22Rv1 (cell line): ENCODE measurements at regions not wholly inside any gene's neighbourhood (a gene's known extent, or its start where the extent isn't known, plus 50 kb on each side); places are given as distances from the start of the nearest gene placed in this dataset.

Experiments
- ZFX ChIP-seq: fragments of 450-650 bp; IDR thresholded peaks from 2 replicates; pipeline ENCODE4 v1.6.1; 2017; ENCODE audit warnings: antibody characterized with exemption, borderline replicate concordance
- TF ChIP-seq, protein P1 (sequence below): fragments of 450-650 bp; IDR thresholded peaks from 2 replicates; pipeline ENCODE4 v1.5.1; 2017; ENCODE audit warnings: mild to moderate bottlenecking

DNA sequence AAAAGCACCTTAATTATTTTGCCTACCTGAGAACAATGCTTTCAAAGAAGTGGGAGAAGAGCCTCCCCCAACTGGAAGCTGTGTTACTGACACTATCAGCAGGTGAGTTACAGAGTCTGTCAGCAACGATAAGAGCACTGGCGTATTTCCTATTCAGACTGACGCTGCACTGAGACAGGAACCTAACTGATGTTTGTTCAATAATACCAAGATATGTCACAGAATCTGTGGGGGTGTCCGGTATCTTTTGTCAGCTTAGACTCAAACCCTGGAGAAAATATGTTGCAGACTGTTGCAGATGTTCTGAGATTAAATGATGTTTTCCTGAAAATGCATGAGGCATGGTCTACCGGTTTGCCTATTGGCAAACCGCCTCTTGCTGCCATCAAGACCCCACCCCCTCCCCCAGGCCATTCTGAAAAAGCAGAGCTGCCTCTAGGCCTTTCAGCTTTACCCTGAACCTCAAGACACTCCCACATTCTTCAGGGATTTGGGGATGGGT lies 115.2 kb upstream of the KIT start:
- TF ChIP-seq, protein P1, sequence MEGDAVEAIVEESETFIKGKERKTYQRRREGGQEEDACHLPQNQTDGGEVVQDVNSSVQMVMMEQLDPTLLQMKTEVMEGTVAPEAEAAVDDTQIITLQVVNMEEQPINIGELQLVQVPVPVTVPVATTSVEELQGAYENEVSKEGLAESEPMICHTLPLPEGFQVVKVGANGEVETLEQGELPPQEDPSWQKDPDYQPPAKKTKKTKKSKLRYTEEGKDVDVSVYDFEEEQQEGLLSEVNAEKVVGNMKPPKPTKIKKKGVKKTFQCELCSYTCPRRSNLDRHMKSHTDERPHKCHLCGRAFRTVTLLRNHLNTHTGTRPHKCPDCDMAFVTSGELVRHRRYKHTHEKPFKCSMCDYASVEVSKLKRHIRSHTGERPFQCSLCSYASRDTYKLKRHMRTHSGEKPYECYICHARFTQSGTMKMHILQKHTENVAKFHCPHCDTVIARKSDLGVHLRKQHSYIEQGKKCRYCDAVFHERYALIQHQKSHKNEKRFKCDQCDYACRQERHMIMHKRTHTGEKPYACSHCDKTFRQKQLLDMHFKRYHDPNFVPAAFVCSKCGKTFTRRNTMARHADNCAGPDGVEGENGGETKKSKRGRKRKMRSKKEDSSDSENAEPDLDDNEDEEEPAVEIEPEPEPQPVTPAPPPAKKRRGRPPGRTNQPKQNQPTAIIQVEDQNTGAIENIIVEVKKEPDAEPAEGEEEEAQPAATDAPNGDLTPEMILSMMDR, result no peak
- TF ChIP-seq ZFX, result no peak
